Activated CD8-positive, alpha-beta T cell treated with anti-CD3 and anti-CD28 coated beads, Interleukin-2, amount 10 ng/mL, durations not matched to agents 7 days and 5 days (primary cell): ENCODE measurements at regions not wholly inside any gene's neighbourhood (a gene's known extent, or its start where the extent isn't known, plus 50 kb on each side); places are given as distances from the start of the nearest gene placed in this dataset.
"Not testable (repeated sequence)": the region's sequence is repeated elsewhere in the genome, so short reads cannot be mapped to it uniquely, and the experiment has no call there.

Experiments
- ATAC-seq: fragments of 150-1000 bp; cut with Tn5 transposase; one replicate; pipeline ENCODE4 v1.10.0; 2021; ENCODE audit warnings: moderate library complexity
- CTCF ChIA-PET: fragments of 350-600 bp; sonication (Branson Sonifier 250); formaldehyde crosslinking; loops from one replicate; lab custom pipeline; 2021; ENCODE audit warnings: antibody characterized with exemption; lab: Charles Lee
- POLR2A ChIA-PET: fragments of 350-600 bp; sonication (Branson Sonifier 250); formaldehyde crosslinking; loops from one replicate; lab custom pipeline; 2021; ENCODE audit warnings: antibody characterized with exemption; lab: Charles Lee
- DNase-seq: peaks from one replicate; pipeline ENCODE4 v3.0.0-alpha.2; 2020
- H3K27ac Mint-ChIP-seq: one replicate; pipeline ENCODE4 v1.8.0; 2021; ENCODE audit warnings: mild to moderate bottlenecking, mixed read lengths
- H3K27me3 Mint-ChIP-seq: one replicate; pipeline ENCODE4 v1.8.0; 2021; ENCODE audit warnings: low read depth, mixed read lengths
- H3K36me3 Mint-ChIP-seq: one replicate; pipeline ENCODE4 v1.8.0; 2021; ENCODE audit warnings: low read depth, mixed read lengths
- H3K4me1 Mint-ChIP-seq: one replicate; pipeline ENCODE4 v1.8.0; 2021; ENCODE audit warnings: low read depth, mixed read lengths
- H3K4me3 Mint-ChIP-seq: one replicate; pipeline ENCODE4 v1.8.0; 2021; ENCODE audit warnings: mild to moderate bottlenecking, mixed read lengths
- H3K9me3 Mint-ChIP-seq: one replicate; pipeline ENCODE4 v1.8.0; 2022; ENCODE audit warnings: mixed read lengths; ENCODE audit not compliant: insufficient read depth

DNA sequence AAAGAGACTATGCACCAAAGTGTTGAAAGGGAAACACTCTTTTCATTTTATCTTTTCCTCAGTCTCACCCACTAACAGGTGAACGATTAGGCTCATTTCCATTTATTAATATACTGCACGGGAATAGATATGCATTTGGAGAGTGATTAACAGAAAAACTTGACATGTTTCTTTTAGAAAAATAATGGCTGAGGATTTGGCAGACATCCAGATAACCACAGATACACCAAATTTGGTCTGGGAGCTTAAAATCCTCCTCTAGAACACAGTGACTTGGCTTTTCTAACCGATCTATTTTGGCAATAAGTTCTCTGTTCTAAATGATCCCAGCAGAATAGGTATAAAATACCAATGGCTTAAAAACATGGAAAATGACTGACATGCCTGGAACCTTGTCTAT, 459.3 kb upstream of the SGO1 start:
- no peaks in the 10 kb centered on the region for H3K4me1 Mint-ChIP-seq
- DNase-seq (no peak), ATAC-seq (no peak)
- ChIA-PET CTCF (no interaction called here), POLR2A (no interaction called here)
- no peak overlapping the region for H3K4me3 Mint-ChIP-seq
- no peak overlapping the region for H3K27ac Mint-ChIP-seq
- H3K36me3 Mint-ChIP-seq: no peaks in the 10 kb centered on the region
- H3K9me3 Mint-ChIP-seq: peaks cover 12% of the 10 kb centered on the region
- no peaks in the 10 kb centered on the region for H3K27me3 Mint-ChIP-seq

DNA sequence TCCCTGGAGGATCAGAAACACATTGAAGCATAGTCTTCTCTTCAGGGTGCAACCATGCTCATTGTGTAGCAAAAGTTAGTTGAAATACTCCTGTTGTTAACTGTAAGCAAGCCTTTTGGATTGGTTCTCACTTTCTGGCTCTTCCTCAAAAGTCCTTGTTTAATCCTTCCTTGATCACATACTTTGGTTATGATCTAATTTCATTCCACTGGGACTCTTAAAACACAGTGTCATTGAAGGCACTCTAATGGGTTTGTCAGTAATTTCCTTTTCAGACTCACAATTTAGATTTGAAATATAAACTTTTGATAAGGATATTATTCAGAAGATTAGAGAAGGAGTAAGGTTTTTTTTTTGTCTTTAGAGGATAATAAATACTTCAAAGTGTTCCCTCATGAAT, 451.7 kb upstream of the SGO1 start:
- DNase-seq (no peak), ATAC-seq (no peak)
- no peaks in the 10 kb centered on the region for H3K36me3 Mint-ChIP-seq
- peaks cover 12% of the 10 kb centered on the region for H3K9me3 Mint-ChIP-seq
- H3K4me3 Mint-ChIP-seq: no peak overlapping the region
- H3K27me3 Mint-ChIP-seq: no peaks in the 10 kb centered on the region
- H3K4me1 Mint-ChIP-seq: no peaks in the 10 kb centered on the region
- CTCF ChIA-PET: no interaction called here
- POLR2A ChIA-PET: no interaction called here
- H3K27ac Mint-ChIP-seq: no peak overlapping the region

DNA sequence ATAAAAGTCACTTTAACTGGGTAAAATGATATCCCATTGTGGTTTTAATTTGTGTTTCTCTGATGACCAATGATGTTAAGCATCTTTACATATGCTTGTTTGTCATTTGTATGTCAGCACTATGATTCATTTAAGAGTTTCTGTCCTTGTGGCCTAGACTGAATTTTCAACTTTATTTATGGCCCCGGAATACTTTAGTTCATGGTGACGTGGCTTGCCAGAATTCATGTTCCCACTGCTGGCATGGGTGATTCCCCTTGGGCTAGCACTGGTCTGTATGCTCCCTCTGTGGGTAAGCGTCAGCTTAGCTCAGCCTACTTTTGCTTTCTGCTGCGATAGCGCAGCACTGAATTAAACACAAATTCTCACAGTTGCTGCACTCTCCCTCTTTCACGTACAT, 436.3 kb upstream of the SGO1 start:
- ChIA-PET POLR2A (no interaction called here), CTCF (no interaction called here)
- Mint-ChIP-seq H3K36me3 (no peaks in the 10 kb centered on the region), H3K27ac (no peak overlapping the region), H3K9me3 (peaks cover 22% of the 10 kb centered on the region), H3K4me3 (no peak overlapping the region), H3K4me1 (no peaks in the 10 kb centered on the region), H3K27me3 (no peaks in the 10 kb centered on the region)
- ATAC-seq (no peak), DNase-seq (no peak)

DNA sequence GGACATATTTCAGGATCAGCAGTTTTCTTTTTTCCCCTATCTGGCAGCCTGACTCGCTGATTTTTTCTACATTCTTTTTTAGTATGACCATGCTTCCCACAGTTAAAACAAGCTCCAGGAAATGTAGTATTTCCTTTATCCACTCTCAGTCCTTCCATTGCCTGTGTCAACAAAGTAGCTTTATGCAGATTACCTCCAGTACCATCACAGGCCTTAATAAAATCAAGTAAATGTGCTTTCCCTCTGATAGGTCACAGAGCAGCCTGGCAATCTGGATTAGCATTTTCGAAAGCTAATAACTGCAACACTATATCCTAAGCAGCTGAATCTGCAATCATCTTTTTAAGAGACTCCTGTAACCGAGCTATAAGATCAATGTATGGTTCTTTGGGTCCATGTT, 432.6 kb upstream of the SGO1 start:
- H3K36me3 Mint-ChIP-seq, DNase-seq, ATAC-seq, H3K27me3 Mint-ChIP-seq, H3K4me1 Mint-ChIP-seq, H3K27ac Mint-ChIP-seq, H3K4me3 Mint-ChIP-seq, CTCF ChIA-PET, POLR2A ChIA-PET: not testable (repeated sequence)
- H3K9me3 Mint-ChIP-seq: peaks cover 24% of the 10 kb centered on the region

DNA sequence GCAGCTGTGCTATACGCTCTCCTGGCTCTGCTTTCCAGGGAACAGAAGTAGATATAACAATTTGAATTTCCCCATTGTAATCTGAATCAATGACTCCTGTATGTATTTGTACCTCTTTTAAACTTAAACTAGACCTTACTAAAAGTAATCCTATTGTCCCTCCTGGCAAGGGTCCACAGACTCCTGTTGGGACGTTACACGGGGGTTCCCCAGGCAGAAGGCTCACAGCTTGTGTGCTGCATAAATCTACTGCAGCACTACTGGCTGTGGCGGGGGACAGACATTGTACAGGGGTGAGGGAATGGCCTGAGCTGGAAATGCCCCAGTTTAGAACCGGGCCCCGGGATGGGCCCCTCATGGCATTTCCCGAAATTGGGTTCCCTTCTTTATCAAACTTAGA, 432.2 kb upstream of the SGO1 start:
- not testable (repeated sequence) for H3K27ac Mint-ChIP-seq, DNase-seq, ATAC-seq

DNA sequence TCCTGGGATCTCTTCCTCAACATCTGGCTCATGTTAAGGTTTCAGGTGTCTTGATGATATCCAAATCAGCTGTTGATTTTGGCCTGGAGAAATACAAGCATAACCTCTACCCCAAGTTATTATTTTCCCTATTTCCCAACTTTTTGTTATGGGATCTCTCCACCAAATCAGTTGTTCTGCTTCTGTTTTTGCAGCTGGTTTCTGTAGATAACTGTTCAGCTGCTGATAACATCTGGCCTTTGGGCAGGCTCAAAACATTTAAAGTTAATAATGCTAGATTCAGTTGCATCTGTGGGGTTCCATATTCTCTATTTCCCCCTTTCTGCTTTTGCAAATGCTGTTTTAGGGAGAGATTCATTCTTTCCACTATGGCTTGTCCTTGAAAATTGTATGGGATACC, 430.0 kb upstream of the SGO1 start:
- H3K27me3 Mint-ChIP-seq, ATAC-seq, H3K4me3 Mint-ChIP-seq, H3K27ac Mint-ChIP-seq, DNase-seq, CTCF ChIA-PET, H3K4me1 Mint-ChIP-seq, H3K36me3 Mint-ChIP-seq, POLR2A ChIA-PET: not testable (repeated sequence)
- peaks cover 43% of the 10 kb centered on the region for H3K9me3 Mint-ChIP-seq

More for the DNA sequence above, 432.2 kb upstream of the SGO1 start:
- POLR2A ChIA-PET, CTCF ChIA-PET, H3K36me3 Mint-ChIP-seq, H3K27me3 Mint-ChIP-seq, H3K4me1 Mint-ChIP-seq, H3K4me3 Mint-ChIP-seq: not testable (repeated sequence)
- H3K9me3 Mint-ChIP-seq: peaks cover 23% of the 10 kb centered on the region

DNA sequence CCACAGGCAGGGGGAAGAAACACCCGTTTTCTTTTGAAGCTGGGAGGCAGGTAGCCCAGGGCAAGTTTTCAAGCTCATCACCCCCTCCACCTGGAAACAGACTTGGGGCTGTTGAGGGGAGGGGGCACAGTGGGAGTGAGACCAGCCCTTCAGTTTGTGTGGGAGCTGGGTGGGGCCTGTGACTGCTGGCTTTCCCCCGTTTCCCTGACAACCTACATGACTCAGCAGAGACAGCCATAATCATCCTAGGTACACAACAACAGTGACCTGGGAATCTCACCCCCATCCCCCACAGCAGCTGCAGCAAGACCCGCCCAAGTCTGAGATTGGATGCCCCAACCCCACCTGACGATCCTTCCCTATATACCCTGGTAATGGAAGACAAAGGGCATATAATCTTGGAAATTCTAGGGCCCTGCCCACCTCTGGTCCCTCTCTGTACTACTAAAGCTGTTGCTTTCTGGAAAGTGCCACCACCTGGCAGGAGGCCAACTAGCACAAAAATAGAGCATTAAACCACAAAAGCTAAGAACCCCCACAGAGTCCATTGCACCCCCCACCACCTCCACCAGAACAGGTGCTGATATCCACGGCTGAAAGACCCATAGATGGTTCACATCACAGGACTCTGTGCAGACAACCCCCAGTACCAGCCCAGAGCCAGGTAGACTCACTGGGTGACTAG, 422.2 kb upstream of the SGO1 start:
- DNase-seq (no peak), ATAC-seq (no peak)
- Mint-ChIP-seq H3K4me3 (no peak overlapping the region), H3K9me3 (peaks cover 43% of the 10 kb centered on the region), H3K27me3 (no peaks in the 10 kb centered on the region), H3K27ac (no peak overlapping the region), H3K36me3 (no peaks in the 10 kb centered on the region), H3K4me1 (no peaks in the 10 kb centered on the region)
- CTCF ChIA-PET: no interaction called here
- POLR2A ChIA-PET: no interaction called here

DNA sequence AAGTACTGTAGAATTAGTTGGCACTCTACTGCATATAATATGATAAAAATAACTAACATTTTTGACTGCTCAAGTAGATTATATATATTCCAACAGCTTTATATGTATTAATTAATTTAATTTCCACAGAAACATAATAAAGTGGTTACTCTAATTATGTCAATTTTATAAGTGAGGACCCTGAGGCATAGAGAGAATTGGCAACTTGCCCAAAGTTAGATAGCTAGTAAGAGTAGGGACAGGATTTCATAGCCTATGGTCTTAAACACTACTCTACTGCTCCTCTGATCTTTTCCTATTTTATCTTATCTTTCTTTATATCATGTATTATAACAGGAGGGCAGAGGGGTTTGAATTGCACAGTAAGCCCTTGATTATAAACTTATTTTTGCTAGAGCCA, 418.7 kb upstream of the SGO1 start:
- H3K9me3 Mint-ChIP-seq: peaks cover 19% of the 10 kb centered on the region
- DNase-seq (no peak), ATAC-seq (no peak)
- H3K4me1 Mint-ChIP-seq: no peaks in the 10 kb centered on the region
- H3K27me3 Mint-ChIP-seq: no peaks in the 10 kb centered on the region
- ChIA-PET CTCF (no interaction called here), POLR2A (no interaction called here)
- no peak overlapping the region for H3K4me3 Mint-ChIP-seq
- no peaks in the 10 kb centered on the region for H3K36me3 Mint-ChIP-seq
- no peak overlapping the region for H3K27ac Mint-ChIP-seq

DNA sequence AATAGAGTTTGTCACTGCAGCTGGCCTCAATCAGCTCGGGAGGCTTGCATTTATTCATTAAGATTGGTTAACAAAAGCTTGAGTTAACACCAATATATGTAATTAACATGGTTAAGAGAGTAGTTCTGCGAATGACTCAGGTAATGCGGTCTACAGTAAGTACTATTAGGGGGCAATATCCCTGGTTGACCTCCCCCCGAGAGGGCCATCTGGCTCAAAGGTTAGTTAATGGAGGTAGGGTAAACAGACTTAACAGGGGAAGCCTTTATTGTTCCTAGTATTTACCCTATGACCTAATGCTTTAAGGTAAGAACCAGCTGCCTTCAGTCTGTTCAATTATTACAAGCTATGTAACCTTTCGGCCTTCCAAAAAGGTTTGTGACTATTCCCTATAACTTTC, 403.3 kb upstream of the SGO1 start:
- H3K9me3 Mint-ChIP-seq: peaks cover 5% of the 10 kb centered on the region
- ATAC-seq (no peak), DNase-seq (no peak)
- ChIA-PET POLR2A (no interaction called here), CTCF (no interaction called here)
- no peaks in the 10 kb centered on the region for H3K27me3 Mint-ChIP-seq
- H3K4me3 Mint-ChIP-seq: no peak overlapping the region
- H3K36me3 Mint-ChIP-seq: no peaks in the 10 kb centered on the region
- no peaks in the 10 kb centered on the region for H3K4me1 Mint-ChIP-seq
- no peak overlapping the region for H3K27ac Mint-ChIP-seq

DNA sequence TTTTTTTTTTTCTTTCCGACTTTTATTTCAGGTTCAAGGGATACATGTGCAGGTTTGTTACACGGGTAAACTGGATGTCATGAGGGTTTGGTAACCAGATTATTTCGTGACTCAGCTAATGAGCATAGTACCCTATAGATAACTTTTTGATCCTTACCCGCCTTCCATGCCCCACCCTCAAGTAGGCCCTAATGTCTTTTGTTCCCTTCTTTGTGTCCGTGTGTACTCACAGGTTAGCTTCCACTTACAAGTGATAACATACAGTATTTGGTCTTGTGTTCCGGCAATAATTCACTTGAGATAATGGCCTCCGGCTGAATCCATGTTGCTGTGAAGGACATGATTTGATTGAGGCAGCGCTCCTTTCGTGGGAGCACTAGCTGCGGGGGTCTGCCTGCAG, 402.8 kb upstream of the SGO1 start:
- H3K36me3 Mint-ChIP-seq: no peaks in the 10 kb centered on the region
- ATAC-seq (no peak), DNase-seq (no peak)
- no peak overlapping the region for H3K27ac Mint-ChIP-seq
- H3K9me3 Mint-ChIP-seq: peaks cover 5% of the 10 kb centered on the region
- no peak overlapping the region for H3K4me3 Mint-ChIP-seq
- H3K4me1 Mint-ChIP-seq: no peaks in the 10 kb centered on the region
- POLR2A ChIA-PET: no interaction called here
- no peaks in the 10 kb centered on the region for H3K27me3 Mint-ChIP-seq
- CTCF ChIA-PET: no interaction called here

DNA sequence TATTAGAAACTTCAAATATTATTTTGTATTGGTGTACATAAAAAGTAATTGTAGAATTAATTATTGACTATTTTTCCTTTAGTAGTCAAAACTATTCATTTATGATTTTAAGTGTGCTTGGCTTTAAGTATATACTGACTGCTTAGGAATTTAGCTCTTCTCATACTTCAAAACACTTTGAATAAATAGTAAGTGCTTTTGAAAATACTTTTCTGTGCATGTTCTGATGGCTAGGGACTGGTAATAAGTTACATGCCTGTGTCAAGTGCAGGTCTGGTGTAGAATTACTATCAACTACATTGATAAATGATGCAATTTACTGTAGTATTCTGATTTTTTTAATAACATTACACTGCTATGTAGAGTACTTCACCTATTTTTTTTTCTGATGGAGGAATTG, 397.6 kb upstream of the SGO1 start:
- CTCF ChIA-PET: no interaction called here
- Mint-ChIP-seq H3K9me3 (no peaks in the 10 kb centered on the region), H3K27ac (no peak overlapping the region), H3K36me3 (no peaks in the 10 kb centered on the region), H3K4me3 (no peak overlapping the region), H3K27me3 (no peaks in the 10 kb centered on the region), H3K4me1 (no peaks in the 10 kb centered on the region)
- ATAC-seq (no peak), DNase-seq (no peak)
- POLR2A ChIA-PET: no interaction called here

DNA sequence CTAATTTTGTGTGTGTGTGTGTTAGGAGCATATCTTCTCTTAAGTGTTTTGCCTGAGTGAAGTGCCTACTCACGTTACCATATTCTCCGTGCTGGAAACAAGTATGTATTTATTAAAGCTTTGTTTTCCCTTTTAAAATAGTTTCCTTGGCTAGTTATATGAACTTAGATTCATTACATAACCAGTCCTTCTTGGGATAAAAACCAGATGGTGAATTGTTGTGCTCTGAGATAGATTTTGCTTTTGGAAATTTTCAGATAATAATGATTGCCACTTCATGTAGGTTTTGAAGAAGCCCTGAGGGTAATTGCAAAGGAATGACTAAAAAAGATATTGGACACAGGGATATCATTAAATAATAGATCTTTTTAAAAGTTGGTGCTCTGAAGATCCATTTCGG, 390.2 kb upstream of the SGO1 start:
- CTCF ChIA-PET: no interaction called here
- H3K4me1 Mint-ChIP-seq: no peaks in the 10 kb centered on the region
- H3K36me3 Mint-ChIP-seq: no peaks in the 10 kb centered on the region
- no peak overlapping the region for H3K4me3 Mint-ChIP-seq
- POLR2A ChIA-PET: no interaction called here
- no peak overlapping the region for H3K27ac Mint-ChIP-seq
- DNase-seq: no peak
- no peaks in the 10 kb centered on the region for H3K9me3 Mint-ChIP-seq
- ATAC-seq: no peak
- no peaks in the 10 kb centered on the region for H3K27me3 Mint-ChIP-seq

DNA sequence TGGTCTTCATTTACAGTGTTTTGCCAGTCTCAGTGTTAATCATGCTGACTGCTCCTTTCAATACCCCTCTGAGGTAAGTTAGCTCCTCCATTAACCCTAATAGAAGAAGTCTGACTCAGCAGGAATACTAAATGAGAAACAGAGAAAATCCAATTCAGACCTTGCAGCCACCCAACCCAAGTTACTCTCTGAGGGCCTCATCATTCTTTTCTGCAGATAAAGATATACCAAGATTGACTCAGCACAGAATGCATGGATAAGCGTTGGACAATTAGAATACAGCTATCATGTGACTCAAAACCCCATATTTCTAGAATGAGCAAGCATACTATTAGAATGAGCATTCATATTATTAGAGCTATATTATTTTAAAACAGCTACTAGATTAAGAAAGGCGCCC, 389.1 kb upstream of the SGO1 start:
- H3K4me3 Mint-ChIP-seq: no peak overlapping the region
- H3K27ac Mint-ChIP-seq: no peak overlapping the region

More for the DNA sequence above, 389.1 kb upstream of the SGO1 start:
- ATAC-seq (no peak), DNase-seq (no peak)
- Mint-ChIP-seq H3K9me3 (peaks cover 5% of the 10 kb centered on the region), H3K27me3 (no peaks in the 10 kb centered on the region), H3K36me3 (no peaks in the 10 kb centered on the region), H3K4me1 (no peaks in the 10 kb centered on the region)
- ChIA-PET POLR2A (no interaction called here), CTCF (no interaction called here)
